Mesendoderm (in vitro differentiated cells): ENCODE measurements at regions not wholly inside any gene's neighbourhood (a gene's known extent, or its start where the extent isn't known, plus 50 kb on each side); places are given as distances from the start of the nearest gene placed in this dataset.

Source experiments
- DNase-seq: peaks from one replicate; pipeline ENCODE4 v3.0.0; 2013
- H2AK5ac ChIP-seq: 2 replicates; pipeline ENCODE4 v1.6.1; 2013; ENCODE audit warnings: low read length, inconsistent platforms
- H2BK120ac ChIP-seq: 2 replicates; pipeline ENCODE4 v1.6.1; 2013; ENCODE audit warnings: low read depth, mild to moderate bottlenecking, low read length, moderate library complexity, mixed read lengths
- H2BK15ac ChIP-seq: replicated peaks from 2 replicates; pipeline ENCODE4 v1.6.1; 2013; ENCODE audit warnings: low read depth, mild to moderate bottlenecking, moderate library complexity
- H2BK5ac ChIP-seq: 2 replicates; pipeline ENCODE4 v1.6.1; 2013; ENCODE audit warnings: low read length, inconsistent platforms
- H3K18ac ChIP-seq: 2 replicates; pipeline ENCODE4 v1.6.1; 2013; ENCODE audit warnings: mild to moderate bottlenecking, low read length, mixed read lengths
- H3K23ac ChIP-seq: one replicate; pipeline ENCODE4 v1.6.1; 2013; ENCODE audit warnings: low read length
- H3K27ac ChIP-seq: 2 replicates; pipeline ENCODE4 v1.5.1; 2013; ENCODE audit warnings: low read depth, mild to moderate bottlenecking, inconsistent platforms, low read length, moderate library complexity
- H3K27me3 ChIP-seq: 2 replicates; pipeline ENCODE4 v1.6.1; 2013; ENCODE audit warnings: low read length, control low read depth, mild to moderate bottlenecking, inconsistent platforms; ENCODE audit not compliant: insufficient read depth, poor library complexity
- H3K36me3 ChIP-seq: 2 replicates; pipeline ENCODE4 v1.6.1; 2013; ENCODE audit warnings: low read length, inconsistent platforms; ENCODE audit not compliant: control insufficient read depth, insufficient read depth
- H3K4ac ChIP-seq: one replicate; pipeline ENCODE4 v1.6.1; 2013; ENCODE audit warnings: low read depth, mild to moderate bottlenecking, low read length, moderate library complexity
- H3K4me1 ChIP-seq: 2 replicates; pipeline ENCODE4 v1.6.1; 2013; ENCODE audit warnings: low read depth, low read length, inconsistent platforms; ENCODE audit not compliant: control insufficient read depth
- H3K4me2 ChIP-seq: 2 replicates; pipeline ENCODE4 v1.6.1; 2013; ENCODE audit warnings: low read length
- H3K4me3 ChIP-seq: 2 replicates; pipeline ENCODE4 v1.5.1; 2013; ENCODE audit warnings: mild to moderate bottlenecking, low read length
- H3K56ac ChIP-seq: one replicate; pipeline ENCODE4 v1.6.1; 2013; ENCODE audit warnings: low read length
- H3K79me1 ChIP-seq: 2 replicates; pipeline ENCODE4 v1.6.1; 2013; ENCODE audit warnings: low read length, inconsistent platforms
- H3K79me2 ChIP-seq: 2 replicates; pipeline ENCODE4 v1.6.1; 2013; ENCODE audit warnings: mild to moderate bottlenecking, low read length; ENCODE audit not compliant: control insufficient read depth, insufficient read depth
- H3K9ac ChIP-seq: 2 replicates; pipeline ENCODE4 v1.6.1; 2013; ENCODE audit warnings: low read length, inconsistent platforms
- H4K5ac ChIP-seq: one replicate; pipeline ENCODE4 v1.6.1; 2013; ENCODE audit warnings: low read length
- H4K8ac ChIP-seq: one replicate; pipeline ENCODE4 v1.6.1; 2013; ENCODE audit warnings: low read depth, mild to moderate bottlenecking, control low read depth, low read length, moderate library complexity
- WGBS: extraction: QIAGEN DNeasy Blood & Tissue Kit; methylation state at CpG from one replicate; pipeline ENCODE4 v1.1.7; 2013; ENCODE audit warnings: low lambda C conversion rate, missing lambda C conversion rate; ENCODE audit not compliant: insufficient coverage; ENCODE audit errors: extremely low coverage; 5-methylcytosine and 5-hydroxymethylcytosine counted together

- no peaks in the 10 kb centered on the region for H3K27me3 ChIP-seq
- H3K9ac ChIP-seq = no peak overlapping the region
- H3K79me1 ChIP-seq = no peaks in the 10 kb centered on the region
- no peak overlapping the region for H2BK15ac ChIP-seq
- H4K8ac ChIP-seq = no peak overlapping the region
- no peaks in the 10 kb centered on the region for H3K79me2 ChIP-seq
- peak; percentile 83 for DNase-seq
- no peak overlapping the region for H3K27ac ChIP-seq
- H3K56ac ChIP-seq = no peak overlapping the region
- H3K18ac ChIP-seq = no peak overlapping the region
- H3K4ac ChIP-seq = no peak overlapping the region
- H2BK120ac ChIP-seq = no peak overlapping the region
- H2AK5ac ChIP-seq = no peak overlapping the region
- WGBS = no CpG with 5 or more reads among the region's 3 CpGs
- no peak overlapping the region for H2BK5ac ChIP-seq
- H3K36me3 ChIP-seq = no peaks in the 10 kb centered on the region
- H4K5ac ChIP-seq = no peak overlapping the region
- H3K4me3 ChIP-seq = no peak overlapping the region
- H3K4me1 ChIP-seq = no peaks in the 10 kb centered on the region
- H3K4me2 ChIP-seq = no peak overlapping the region
- H3K23ac ChIP-seq = no peak overlapping the region
Measured at GRCh38 chrX:20664774-20665173, 398.1 kb upstream of the RPS6KA3 start.

GRCh38 chrX:20664131-20664530 lies 397.4 kb upstream of the RPS6KA3 start:
- DNase-seq = no peak
- no peak overlapping the region for H4K8ac ChIP-seq
- no peak overlapping the region for H2BK120ac ChIP-seq
- H3K4me1 ChIP-seq = no peaks in the 10 kb centered on the region
- no peak overlapping the region for H3K56ac ChIP-seq
- H3K79me2 ChIP-seq = no peaks in the 10 kb centered on the region
- no peak overlapping the region for H3K4ac ChIP-seq
- no peak overlapping the region for H3K23ac ChIP-seq
- no peak overlapping the region for H2BK5ac ChIP-seq
- H3K27me3 ChIP-seq = no peaks in the 10 kb centered on the region
- H3K9ac ChIP-seq = no peak overlapping the region
- H2BK15ac ChIP-seq = no peak overlapping the region
- no peak overlapping the region for H3K27ac ChIP-seq
- H2AK5ac ChIP-seq = no peak overlapping the region
- H3K36me3 ChIP-seq = no peaks in the 10 kb centered on the region
- no peak overlapping the region for H3K4me2 ChIP-seq
- no peak overlapping the region for H3K4me3 ChIP-seq
- H4K5ac ChIP-seq = no peak overlapping the region
- H3K79me1 ChIP-seq = no peaks in the 10 kb centered on the region
- no peak overlapping the region for H3K18ac ChIP-seq
- WGBS = no CpG with 5 or more reads among the region's 2 CpGs

- no peak overlapping the region for H3K18ac ChIP-seq
- H3K27me3 ChIP-seq = no peaks in the 10 kb centered on the region
- no peak overlapping the region for H3K27ac ChIP-seq
- no CpG with 5 or more reads among the region's 2 CpGs for WGBS
- no peak overlapping the region for H2AK5ac ChIP-seq
- no peak overlapping the region for H3K9ac ChIP-seq
- no peak overlapping the region for H3K4me3 ChIP-seq
- no peaks in the 10 kb centered on the region for H3K36me3 ChIP-seq
- H3K56ac ChIP-seq = no peak overlapping the region
- H3K23ac ChIP-seq = no peak overlapping the region
- no peak overlapping the region for H2BK120ac ChIP-seq
- H3K79me1 ChIP-seq = no peaks in the 10 kb centered on the region
- H3K79me2 ChIP-seq = no peaks in the 10 kb centered on the region
- no peak overlapping the region for H3K4ac ChIP-seq
- no peak for DNase-seq
- no peak overlapping the region for H2BK5ac ChIP-seq
- no peak overlapping the region for H4K5ac ChIP-seq
- no peak overlapping the region for H2BK15ac ChIP-seq
- H3K4me2 ChIP-seq = no peak overlapping the region
- no peaks in the 10 kb centered on the region for H3K4me1 ChIP-seq
- H4K8ac ChIP-seq = no peak overlapping the region
Measured at GRCh38 chrX:20663336-20663735, 396.6 kb upstream of the RPS6KA3 start.

GRCh38 chrX:20656721-20657120 lies 390.0 kb upstream of the RPS6KA3 start:
- Histone ChIP-seq H3K79me1 (no peaks in the 10 kb centered on the region), H3K56ac (no peak overlapping the region), H3K27me3 (no peaks in the 10 kb centered on the region), H2BK120ac (no peak overlapping the region), H4K5ac (no peak overlapping the region), H2BK5ac (no peak overlapping the region), H2AK5ac (no peak overlapping the region), H3K9ac (no peak overlapping the region), H3K79me2 (no peaks in the 10 kb centered on the region), H3K4me2 (no peak overlapping the region), H3K23ac (no peak overlapping the region), H3K18ac (no peak overlapping the region), H3K4me1 (no peaks in the 10 kb centered on the region), H3K4ac (no peak overlapping the region), H3K36me3 (no peaks in the 10 kb centered on the region), H3K4me3 (no peak overlapping the region), H2BK15ac (no peak overlapping the region), H4K8ac (no peak overlapping the region), H3K27ac (no peak overlapping the region)
- whole genome bisulfite sequencing = no CpG with 5 or more reads among the region's 1 CpG
- DNase-seq = no peak

GRCh38 chrX:20654596-20655106 lies 387.9 kb upstream of the RPS6KA3 start:
- Histone ChIP-seq H3K4me3 (no peak overlapping the region), H3K18ac (no peak overlapping the region), H3K27me3 (no peaks in the 10 kb centered on the region), H3K4me2 (no peak overlapping the region), H3K4me1 (no peaks in the 10 kb centered on the region), H4K8ac (no peak overlapping the region), H3K9ac (no peak overlapping the region), H2BK5ac (no peak overlapping the region), H4K5ac (no peak overlapping the region), H2AK5ac (no peak overlapping the region), H3K56ac (no peak overlapping the region), H3K4ac (no peak overlapping the region), H2BK120ac (no peak overlapping the region), H3K27ac (no peak overlapping the region), H3K79me1 (no peaks in the 10 kb centered on the region), H3K36me3 (no peaks in the 10 kb centered on the region), H3K23ac (no peak overlapping the region), H2BK15ac (no peak overlapping the region), H3K79me2 (no peaks in the 10 kb centered on the region)
- no peak for DNase-seq
- WGBS = no CpG with 5 or more reads among the region's 1 CpG

GRCh38 chrX:20653070-20653469 lies 386.4 kb upstream of the RPS6KA3 start:
- H3K23ac ChIP-seq = no peak overlapping the region
- H3K27me3 ChIP-seq = no peaks in the 10 kb centered on the region
- no peak overlapping the region for H4K5ac ChIP-seq
- H3K9ac ChIP-seq = no peak overlapping the region
- H3K36me3 ChIP-seq = no peaks in the 10 kb centered on the region
- H4K8ac ChIP-seq = no peak overlapping the region
- no peak overlapping the region for H3K56ac ChIP-seq
- no peak for DNase-seq
- no peak overlapping the region for H2BK15ac ChIP-seq
- no peak overlapping the region for H3K4me3 ChIP-seq
- H2AK5ac ChIP-seq = no peak overlapping the region
- no peak overlapping the region for H3K18ac ChIP-seq
- H3K79me2 ChIP-seq = no peaks in the 10 kb centered on the region
- H2BK5ac ChIP-seq = no peak overlapping the region
- H3K4me1 ChIP-seq = no peaks in the 10 kb centered on the region
- no peaks in the 10 kb centered on the region for H3K79me1 ChIP-seq
- H3K4ac ChIP-seq = no peak overlapping the region
- no peak overlapping the region for H3K4me2 ChIP-seq
- H3K27ac ChIP-seq = no peak overlapping the region
- no peak overlapping the region for H2BK120ac ChIP-seq
